SK-N-SH (cell line): ENCODE measurements at regions not wholly inside any gene's neighbourhood (a gene's known extent, or its start where the extent isn't known, plus 50 kb on each side); places are given as distances from the start of the nearest gene placed in this dataset.

Experiments used
- CTCF ChIA-PET: fragments of 300-600, 350-600 bp; formaldehyde crosslinking; extraction: SDS; loops from one replicate; lab custom pipeline; 2021; lab: Yijun Ruan, JAX
- POLR2A ChIA-PET: fragments of 350-600 bp; sonication (Branson Sonifier 250); formaldehyde crosslinking; extraction: SDS; loops from one replicate; lab custom pipeline; 2020; ENCODE audit warnings: antibody characterized with exemption, inconsistent platforms; lab: Yijun Ruan, JAX
- DNase-seq: peaks from one replicate; pipeline ENCODE4 v3.0.0; 2012
- H2AFZ ChIP-seq: fragments of 200-600 bp; sonication (generic); 2 replicates; pipeline ENCODE4 v1.8.1; 2016; ENCODE audit warnings: antibody characterized with exemption, mild to moderate bottlenecking, low read depth
- H3F3A ChIP-seq: fragments of 200-600 bp; sonication (generic); replicated peaks from 2 replicates; pipeline ENCODE3; 2016; ENCODE audit warnings: antibody characterized with exemption, mild to moderate bottlenecking; ENCODE audit not compliant: insufficient read depth
- H3K27ac ChIP-seq, 2 experiments: fragments of 200-500 bp in 1 of 2; fragments of 200-600 bp in 1 of 2; sonication (Bioruptor generic) in 1 of 2; sonication (generic), shearing (Covaris generic) in 1 of 2; 2 replicates each; pipeline versions ENCODE4 v1.5.1 to v1.6.1; 2014 to 2016; ENCODE audit warnings: low read depth in 2 of 2, inconsistent platforms in 1 of 2, low read length in 1 of 2, mild to moderate bottlenecking in 1 of 2, mixed read lengths in 1 of 2
- H3K27me3 ChIP-seq: fragments of 200-600 bp; sonication (generic), shearing (Covaris generic); 2 replicates; pipeline ENCODE4 v1.6.1; 2016; ENCODE audit warnings: mixed run types; ENCODE audit not compliant: insufficient read depth
- H3K36me3 ChIP-seq, 2 experiments: fragments of 200-500 bp in 1 of 2; fragments of 200-600 bp in 1 of 2; sonication (Bioruptor generic) in 1 of 2; sonication (generic) in 1 of 2; replicated peaks in 1 of 2; 2 replicates each; pipeline versions ENCODE3 to v1.5.1; 2014 to 2016; ENCODE audit warnings: low read length in 1 of 2, mild to moderate bottlenecking in 1 of 2; ENCODE audit not compliant: insufficient read depth in 2 of 2, control insufficient read depth in 1 of 2
- H3K4me1 ChIP-seq, 2 experiments: fragments of 200-500 bp in 1 of 2; fragments of 200-600 bp in 1 of 2; sonication (Bioruptor generic) in 1 of 2; sonication (generic), shearing (Covaris generic) in 1 of 2; 2 replicates each; pipeline versions ENCODE4 v1.5.1 to v1.6.1; 2014 to 2016; ENCODE audit warnings: low read depth in 1 of 2, low read length in 1 of 2, mixed run types in 1 of 2; ENCODE audit not compliant: insufficient read depth in 2 of 2, control insufficient read depth in 1 of 2
- H3K4me2 ChIP-seq: fragments of 200-600 bp; sonication (generic), shearing (Covaris generic); 2 replicates; pipeline ENCODE4 v1.6.1; 2017; ENCODE audit warnings: mixed run types
- H3K4me3 ChIP-seq, 2 experiments: fragments of 200-500 bp in 1 of 2; fragments of 200-600 bp in 1 of 2; sonication (Bioruptor generic) in 1 of 2; sonication (generic), shearing (Covaris generic) in 1 of 2; 2 replicates each; pipeline versions ENCODE4 v1.5.1 to v1.8.1; 2014 to 2016; ENCODE audit warnings: low read depth in 2 of 2, inconsistent platforms in 1 of 2, low read length in 1 of 2, mild to moderate bottlenecking in 1 of 2, mixed read lengths in 1 of 2, moderate library complexity in 1 of 2
- H3K79me2 ChIP-seq: fragments of 200-600 bp; sonication (generic); 2 replicates; pipeline ENCODE4 v1.8.1; 2017; ENCODE audit warnings: mild to moderate bottlenecking; ENCODE audit not compliant: insufficient read depth
- H3K9ac ChIP-seq: fragments of 200-600 bp; sonication (generic); 2 replicates; pipeline ENCODE4 v1.6.1; 2017; ENCODE audit warnings: mixed run types
- H3K9me2 ChIP-seq: fragments of 200-600 bp; sonication (generic); 2 replicates; pipeline ENCODE4 v1.6.1; 2017; ENCODE audit warnings: mixed run types
- H3K9me3 ChIP-seq: fragments of 200-600 bp; sonication (generic); 2 replicates; pipeline ENCODE4 v1.6.1; 2017; ENCODE audit warnings: mixed run types, mild to moderate bottlenecking, moderate library complexity
- H4K20me1 ChIP-seq: fragments of 200-600 bp; sonication (generic); 2 replicates; pipeline ENCODE4 v1.6.1; 2017; ENCODE audit warnings: mild to moderate bottlenecking, mixed run types; ENCODE audit not compliant: insufficient read depth
- CHD2 ChIP-seq: fragments of 150-350 bp; IDR thresholded peaks from 2 replicates; pipeline ENCODE4 v1.6.1; 2018; ENCODE audit warnings: low read length; ENCODE audit not compliant: partially characterized antibody
- EP300 ChIP-seq, 2 experiments: IDR thresholded peaks; 2 replicates each; pipeline versions ENCODE4 v1.4.0 to v1.6.1; 2012; ENCODE audit warnings: borderline replicate concordance in 1 of 2, low read depth in 1 of 2, low read length in 1 of 2
- EZH2phosphoT487 ChIP-seq: fragments of 200-600 bp; sonication (generic); IDR thresholded peaks from 2 replicates; pipeline ENCODE4 v1.6.1; 2017; ENCODE audit warnings: low read depth, mixed run types, mild to moderate bottlenecking, antibody characterized with exemption, moderate library complexity, borderline replicate concordance
- FOSL2 ChIP-seq: IDR thresholded peaks from 2 replicates; pipeline ENCODE4 v1.4.0; 2012; ENCODE audit warnings: low read depth, mild to moderate bottlenecking, moderate library complexity, borderline replicate concordance
- FOXM1 ChIP-seq: IDR thresholded peaks from 2 replicates; pipeline ENCODE4 v1.4.0; 2012; ENCODE audit warnings: low read depth, mild to moderate bottlenecking
- GABPA ChIP-seq: IDR thresholded peaks from 2 replicates; pipeline ENCODE4 v1.4.0; 2012; ENCODE audit warnings: low read depth, mild to moderate bottlenecking
- GATA2 ChIP-seq: sonication (generic); formaldehyde crosslinking; IDR thresholded peaks from 2 replicates; pipeline ENCODE4 v1.5.0; 2020; ENCODE audit warnings: mild to moderate bottlenecking, missing genetic modification reagents
- JUND ChIP-seq: IDR thresholded peaks from 2 replicates; pipeline ENCODE4 v1.4.0; 2012
- NFIC ChIP-seq: IDR thresholded peaks from 2 replicates; pipeline ENCODE4 v1.4.0; 2012; ENCODE audit warnings: borderline replicate concordance
- NRF1 ChIP-seq: IDR thresholded peaks from 2 replicates; pipeline ENCODE4 v1.6.1; 2012; ENCODE audit warnings: low read depth, mild to moderate bottlenecking, low read length
- PBX3 ChIP-seq: IDR thresholded peaks from 2 replicates; pipeline ENCODE4; 2012
- RAD21 ChIP-seq: IDR thresholded peaks from 2 replicates; pipeline ENCODE4 v1.6.1; 2012; ENCODE audit warnings: mild to moderate bottlenecking, low read length
- RCOR1 ChIP-seq: fragments of 150-350 bp; IDR thresholded peaks from 2 replicates; pipeline ENCODE4 v1.6.1; 2017; ENCODE audit warnings: antibody characterized with exemption, low read length
- RFX5 ChIP-seq: IDR thresholded peaks from 2 replicates; pipeline ENCODE4 v1.6.1; 2012; ENCODE audit warnings: mild to moderate bottlenecking, improper control_type of control experiment, low read length
- SIN3A ChIP-seq: IDR thresholded peaks from 2 replicates; pipeline ENCODE4 v1.6.1; 2012; ENCODE audit warnings: low read depth, mild to moderate bottlenecking, low read length, moderate library complexity, borderline replicate concordance
- SMC3 ChIP-seq: IDR thresholded peaks from 2 replicates; pipeline ENCODE4 v1.6.1; 2012; ENCODE audit warnings: low read depth, low read length, improper control_type of control experiment
- TCF12 ChIP-seq: IDR thresholded peaks from 2 replicates; pipeline ENCODE4 v1.4.0; 2012
- USF2 ChIP-seq: fragments of 150-350 bp; IDR thresholded peaks from 2 replicates; pipeline ENCODE4 v1.6.1; 2017; ENCODE audit warnings: antibody characterized with exemption, low read length, low read depth, borderline replicate concordance
- YY1 ChIP-seq: IDR thresholded peaks from 2 replicates; pipeline ENCODE4 v1.4.0; 2012; ENCODE audit warnings: low read depth, mild to moderate bottlenecking
- ZBTB33 ChIP-seq: IDR thresholded peaks from 2 replicates; pipeline ENCODE4 v1.4.0; 2012; ENCODE audit warnings: low read depth, borderline replicate concordance
- WGBS: methylation state at CpG from one replicate; pipeline ENCODE4 v1.1.6; 2017; ENCODE audit warnings: low lambda C conversion rate; 5-methylcytosine and 5-hydroxymethylcytosine counted together
- TF ChIP-seq, protein P1 (sequence below): fragments of 200-600 bp; sonication (generic); IDR thresholded peaks from 2 replicates; pipeline ENCODE4 v1.6.1; 2017; ENCODE audit warnings: antibody characterized with exemption, mild to moderate bottlenecking, moderate library complexity
- TF ChIP-seq, protein P2 (sequence below): IDR thresholded peaks from 2 replicates; pipeline ENCODE4 v1.4.0; 2012; ENCODE audit warnings: low read depth

- H3K36me3 ChIP-seq, result no peaks in the 10 kb centered on the region
- DNase-seq, result no peak
- no peak for TF ChIP-seq FOXM1
- TF ChIP-seq SIN3A, result no peak
- no peak for TF ChIP-seq RFX5
- no peak for TF ChIP-seq TCF12
- no peak for TF ChIP-seq EZH2phosphoT487
- no peak for TF ChIP-seq GATA2 (CRISPR knock-in tag)
- no peak for TF ChIP-seq USF2
- no peak for TF ChIP-seq GABPA
- no peak for TF ChIP-seq EP300 (IDR thresholded peaks at IDR 0.05; ENCODE audit: borderline replicate concordance in 1 of 2, low read depth in 1 of 2, low read length in 1 of 2)
- no peak for TF ChIP-seq PBX3
- TF ChIP-seq RAD21, result no peak
- TF ChIP-seq CHD2, result no peak
- TF ChIP-seq NRF1, result no peak
- no peak for TF ChIP-seq JUND
- no peak for TF ChIP-seq FOSL2
- no peak for TF ChIP-seq NFIC
- H2AFZ ChIP-seq, result no peak overlapping the region
- H4K20me1 ChIP-seq, result no peaks in the 10 kb centered on the region
- H3K27me3 ChIP-seq, result peaks cover 13% of the 10 kb centered on the region; the same call in 1 of the 2 replicates
- no peaks in the 10 kb centered on the region for H3K79me2 ChIP-seq
- POLR2A ChIA-PET, result no interaction called here
- H3K4me2 ChIP-seq, result no peak overlapping the region
- H3F3A ChIP-seq, result no peaks in the 10 kb centered on the region
- WGBS, result 10% methylated on average over 1 of the region's 1 CpG
- H3K9me3 ChIP-seq, result no peaks in the 10 kb centered on the region
- peak overlapping the region; percentile 8 to 71; a peak in 2 of 4 replicates for H3K27ac ChIP-seq
- no peaks in the 10 kb centered on the region for H3K9me2 ChIP-seq
- CTCF ChIA-PET, result no interaction called here
- no peak overlapping the region for H3K4me3 ChIP-seq
- H3K4me1 ChIP-seq, result no peaks in the 10 kb centered on the region; a peak in 1 of 4 replicates
- H3K9ac ChIP-seq, result no peak overlapping the region
These were observed 370.1 kb downstream of the FBXO15 start for GRCh38 chr18:73777356-73778031.

DNA sequence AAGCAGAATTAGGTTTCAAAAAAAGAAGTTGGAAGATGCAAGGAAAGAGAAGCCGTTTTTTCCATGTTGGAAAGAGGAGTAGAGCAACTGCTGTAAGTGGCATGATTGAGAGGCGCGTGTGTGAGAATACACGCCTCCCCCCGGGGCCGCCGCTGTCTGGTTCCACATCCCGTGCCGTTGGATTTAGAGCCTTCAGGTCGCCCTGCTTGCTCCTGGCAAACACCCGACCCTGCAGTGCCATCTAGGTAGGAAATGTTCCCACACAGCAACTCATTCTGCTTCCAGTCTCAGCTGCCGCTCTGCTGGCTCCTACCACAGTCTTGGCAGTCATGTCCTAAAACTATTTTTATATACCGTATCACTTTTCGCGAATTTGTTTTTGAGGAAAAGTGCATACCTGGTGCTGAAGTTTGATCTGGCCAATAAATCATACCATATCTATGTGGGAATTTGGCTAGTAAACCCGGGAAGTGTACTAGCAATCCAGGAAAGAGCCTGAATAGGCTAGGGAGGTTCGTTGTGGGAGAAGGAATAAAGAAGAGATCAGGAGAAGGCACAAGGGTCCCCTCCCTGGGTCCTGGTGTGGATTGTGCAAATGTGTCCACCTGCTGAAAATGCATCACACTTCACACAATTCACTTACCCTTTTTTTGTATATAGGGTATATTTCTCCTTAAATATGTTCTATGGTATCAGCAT, 372.7 kb downstream of the FBXO15 start:
- TF ChIP-seq, protein P1, sequence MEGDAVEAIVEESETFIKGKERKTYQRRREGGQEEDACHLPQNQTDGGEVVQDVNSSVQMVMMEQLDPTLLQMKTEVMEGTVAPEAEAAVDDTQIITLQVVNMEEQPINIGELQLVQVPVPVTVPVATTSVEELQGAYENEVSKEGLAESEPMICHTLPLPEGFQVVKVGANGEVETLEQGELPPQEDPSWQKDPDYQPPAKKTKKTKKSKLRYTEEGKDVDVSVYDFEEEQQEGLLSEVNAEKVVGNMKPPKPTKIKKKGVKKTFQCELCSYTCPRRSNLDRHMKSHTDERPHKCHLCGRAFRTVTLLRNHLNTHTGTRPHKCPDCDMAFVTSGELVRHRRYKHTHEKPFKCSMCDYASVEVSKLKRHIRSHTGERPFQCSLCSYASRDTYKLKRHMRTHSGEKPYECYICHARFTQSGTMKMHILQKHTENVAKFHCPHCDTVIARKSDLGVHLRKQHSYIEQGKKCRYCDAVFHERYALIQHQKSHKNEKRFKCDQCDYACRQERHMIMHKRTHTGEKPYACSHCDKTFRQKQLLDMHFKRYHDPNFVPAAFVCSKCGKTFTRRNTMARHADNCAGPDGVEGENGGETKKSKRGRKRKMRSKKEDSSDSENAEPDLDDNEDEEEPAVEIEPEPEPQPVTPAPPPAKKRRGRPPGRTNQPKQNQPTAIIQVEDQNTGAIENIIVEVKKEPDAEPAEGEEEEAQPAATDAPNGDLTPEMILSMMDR, result peak; percentile 46
- TF ChIP-seq RAD21, result peak; percentile 48
- peak; percentile 31 for TF ChIP-seq SMC3
- 0 out of 2 replicates have a peak, but pooled peaks have one; percentile 11 for TF ChIP-seq ZBTB33
- no peak for TF ChIP-seq YY1
- no peak for TF ChIP-seq SIN3A
- peak; percentile 5; the same call in 1 of the 2 replicates for TF ChIP-seq TCF12
- TF ChIP-seq, protein P2, sequence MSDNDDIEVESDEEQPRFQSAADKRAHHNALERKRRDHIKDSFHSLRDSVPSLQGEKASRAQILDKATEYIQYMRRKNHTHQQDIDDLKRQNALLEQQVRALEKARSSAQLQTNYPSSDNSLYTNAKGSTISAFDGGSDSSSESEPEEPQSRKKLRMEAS, result 0 out of 2 replicates have a peak, but pooled peaks have one; percentile 14
- no peak for TF ChIP-seq RCOR1
- TF ChIP-seq, all 33 proteins: peak for 6
- Histone ChIP-seq H3K9me3 (no peaks in the 10 kb centered on the region), H3K79me2 (no peaks in the 10 kb centered on the region), H3K36me3 (no peaks in the 10 kb centered on the region), H3K9me2 (no peaks in the 10 kb centered on the region), H3K9ac (no peak overlapping the region), H3K27me3 (peaks cover 12% of the 10 kb centered on the region; the same call in 1 of the 2 replicates), H3K4me3 (peak overlapping the region in 1 of 2 experiments; percentile 24; a peak in 1 of 4 replicates), H3K27ac (no peak overlapping the region), H3K4me2 (peak overlapping the region; percentile 50), H4K20me1 (no peaks in the 10 kb centered on the region), H2AFZ (0 out of 2 replicates have a peak overlapping the region, but pooled peaks have one; percentile 30), H3K4me1 (no peaks in the 10 kb centered on the region; a peak in 1 of 4 replicates), H3F3A (no peaks in the 10 kb centered on the region)
- no peak for DNase-seq
- POLR2A ChIA-PET, result no interaction called here
- 3% methylated on average over 17 of the region's 17 CpGs for WGBS
- CTCF ChIA-PET, result no interaction called here
